ENCODE measurements at regions not wholly inside any gene's neighbourhood (a gene's known extent, or its start where the extent isn't known, plus 50 kb on each side); places are given as distances from the start of the nearest gene placed in this dataset.

- FAIRE-seq: no peak
Observed at GRCh38 chr7:106806556-106806955, 58.5 kb upstream of the PIK3CG start.

DNA sequence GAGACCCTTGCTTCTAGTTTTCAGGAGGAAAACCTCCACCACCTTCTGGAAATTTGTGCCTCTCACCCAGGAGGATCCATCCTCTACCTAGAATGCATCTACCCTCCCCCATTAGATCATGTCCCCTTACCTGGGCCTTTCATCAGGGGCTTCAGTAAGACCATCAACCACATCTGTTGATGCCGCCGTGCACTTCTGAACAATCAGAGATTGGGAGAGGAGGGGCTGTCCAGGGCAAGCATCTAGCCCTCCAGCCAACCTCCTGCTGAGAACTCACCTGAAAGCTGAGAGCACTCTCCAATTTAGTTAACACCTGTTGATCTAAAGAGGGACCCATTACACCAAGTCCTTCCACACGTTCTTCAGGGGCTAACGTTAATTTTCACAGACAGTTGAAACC, 57.6 kb upstream of the PIK3CG start:
- FAIRE-seq: no peak
- DNase-seq (ENCODE audit: low spot score): no peak

More at GRCh38 chr7:106806556-106806955, 58.5 kb upstream of the PIK3CG start:
- no peak for DNase-seq (ENCODE audit: low spot score)

DNA sequence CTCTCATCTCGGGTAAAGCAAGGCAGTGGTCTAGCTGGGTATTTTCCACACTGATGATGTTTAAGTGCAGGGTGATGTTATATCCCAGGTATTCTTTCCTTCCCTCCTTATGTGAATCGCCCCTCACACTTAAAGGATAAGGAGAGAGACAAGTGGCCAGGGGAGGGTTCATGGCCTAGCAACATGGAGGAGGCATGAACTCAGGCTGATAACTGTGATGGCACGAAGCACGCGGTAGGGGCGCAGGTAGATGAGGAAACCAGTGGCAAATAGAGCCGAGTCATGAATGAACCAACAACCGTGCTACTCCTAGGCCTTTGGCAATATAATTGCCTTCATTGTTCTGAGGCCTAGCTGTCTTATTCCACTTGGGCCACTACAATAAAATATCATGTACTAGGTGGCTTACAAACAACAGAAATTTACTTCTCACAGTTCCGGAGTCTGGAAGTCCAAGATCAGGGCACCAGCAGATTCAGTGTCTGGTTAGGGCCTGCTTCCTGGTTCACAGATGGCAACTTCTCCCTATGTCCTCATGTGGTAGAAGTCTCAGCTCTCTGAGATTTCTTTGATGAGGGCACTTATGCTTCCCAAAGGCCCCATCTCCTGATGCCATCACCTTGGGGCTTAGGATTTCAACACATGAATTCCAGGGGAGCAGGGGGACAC, 56.0 kb upstream of the PIK3CG start:
- DNase-seq (ENCODE audit: low spot score) (no peak), FAIRE-seq (no peak)

DNA sequence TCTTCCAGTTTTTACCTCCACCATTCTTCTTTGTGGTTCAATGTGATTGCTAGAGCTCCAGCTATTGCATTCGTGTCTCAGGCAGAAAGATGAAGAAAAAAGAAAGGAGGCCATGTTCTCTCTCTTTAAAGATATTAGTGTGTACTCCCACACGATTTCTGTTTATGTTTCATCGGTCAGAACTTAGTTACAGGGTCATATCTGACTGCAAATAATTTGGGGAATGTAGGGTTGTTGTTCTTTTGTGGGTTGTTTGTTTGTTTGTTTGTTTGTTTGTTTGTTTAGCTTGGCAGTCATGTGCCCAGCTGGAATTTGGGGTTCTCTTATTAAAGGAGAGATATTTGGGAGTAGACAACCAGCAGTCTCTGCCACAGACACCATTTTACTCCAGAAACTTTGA, 53.6 kb upstream of the PIK3CG start:
- no peak for FAIRE-seq

DNA sequence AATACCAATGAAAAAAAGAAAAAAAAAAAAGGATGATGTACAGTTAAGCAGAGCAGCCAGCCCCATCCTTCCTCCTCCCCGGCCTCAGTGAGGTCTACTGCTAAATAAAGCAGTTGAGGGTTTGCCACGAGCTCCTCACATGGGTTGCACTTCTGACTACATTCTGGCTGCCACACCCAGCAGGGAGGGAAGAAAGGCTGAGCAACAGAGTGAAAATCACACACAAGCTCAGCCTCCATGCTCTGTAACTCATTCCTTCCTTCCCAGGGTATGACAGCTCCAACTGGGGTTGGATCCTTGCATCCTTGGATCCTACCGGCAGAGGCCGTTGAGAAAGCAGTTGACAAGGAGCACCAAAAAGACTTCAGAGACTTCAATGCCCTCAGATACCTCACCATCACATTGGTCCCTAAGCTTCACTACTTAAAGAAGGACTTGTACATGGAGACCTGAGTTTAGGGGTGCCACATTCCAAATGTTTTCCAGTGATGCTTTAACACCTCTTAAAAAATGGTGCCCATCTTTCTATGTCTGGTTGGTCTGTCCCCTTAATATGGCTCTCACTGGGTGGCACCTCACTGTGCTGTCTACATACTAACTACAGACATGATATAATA, 52.9 kb upstream of the PIK3CG start:
- no peak for DNase-seq (ENCODE audit: low spot score)
- FAIRE-seq: no peak

More for the DNA sequence above, 53.6 kb upstream of the PIK3CG start:
- DNase-seq (ENCODE audit: low spot score): no peak

DNA sequence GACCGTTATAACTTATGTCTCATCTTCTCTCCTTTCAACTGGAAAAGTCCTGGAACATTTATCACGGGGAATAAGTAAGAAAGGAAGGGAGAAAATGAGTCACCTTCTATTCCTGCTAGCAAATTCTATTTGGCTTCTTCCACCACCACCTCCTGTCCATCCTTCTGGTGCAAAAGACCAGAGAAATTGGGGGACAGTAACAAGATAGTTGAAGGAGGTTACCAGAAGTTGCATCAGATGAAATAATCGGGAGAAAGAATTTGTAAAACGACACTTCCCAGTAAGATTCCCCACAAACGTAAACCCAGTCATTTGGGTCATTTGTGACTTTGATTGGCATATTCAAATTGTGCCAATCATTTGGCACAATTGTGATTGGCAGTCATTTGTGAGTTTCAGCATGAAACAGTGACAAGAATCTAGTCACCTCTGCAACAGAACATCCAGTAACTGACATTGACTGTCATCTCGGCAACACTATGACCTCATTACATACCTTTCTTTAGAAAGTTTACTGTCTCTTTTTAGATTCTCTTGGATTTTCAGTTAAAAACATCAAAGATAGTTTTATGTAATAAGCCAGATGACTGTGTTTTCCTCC, 51.3 kb upstream of the PIK3CG start:
- FAIRE-seq: no peak
- no peak for DNase-seq (ENCODE audit: low spot score)

DNA sequence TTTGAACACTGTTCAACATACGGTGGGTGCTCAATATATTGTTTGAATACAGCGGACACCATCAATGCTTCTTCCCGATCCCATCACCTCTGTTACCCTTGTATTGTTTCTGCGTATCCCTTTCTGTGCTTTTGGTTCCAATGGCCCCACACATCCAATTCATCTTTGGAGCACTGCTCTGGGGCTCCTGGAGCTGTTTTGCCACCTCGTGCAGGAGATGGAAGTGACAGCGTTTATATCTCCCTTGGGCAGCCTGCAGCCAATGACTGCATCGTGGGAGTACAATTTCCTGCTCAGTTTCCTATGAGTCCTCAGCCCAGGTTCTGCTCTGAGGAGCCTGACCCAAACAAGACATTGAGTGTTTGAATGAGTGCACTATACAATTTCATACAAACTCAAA, 50.2 kb upstream of the PIK3CG start:
- FAIRE-seq (no peak), DNase-seq (ENCODE audit: low spot score) (no peak)
